Kidney (tissue), 13 donors: ENCODE measurements at regions not wholly inside any gene's neighbourhood (a gene's known extent, or its start where the extent isn't known, plus 50 kb on each side); places are given as distances from the start of the nearest gene placed in this dataset.

Experiments
- DNase-seq, 5 donors: peaks; one replicate each; pipeline ENCODE4 v3.0.0-alpha.2; 2013 to 2020
- FAIRE-seq: peaks from 2 replicates; lab custom pipeline; 2012; peaks lifted over from hg19 to GRCh38; lab: Jason Lieb, UNC
- H3K27ac ChIP-seq, 2 donors: one replicate each; pipeline ENCODE4 v1.7.0; 2013; ENCODE audit warnings: low read depth in 2 of 2, low read length in 2 of 2, inconsistent platforms in 1 of 2
- H3K27me3 ChIP-seq: one replicate; pipeline ENCODE4 v1.7.1; 2013; ENCODE audit warnings: low read length, inconsistent platforms; ENCODE audit not compliant: control insufficient read depth, insufficient read depth
- H3K36me3 ChIP-seq, 3 donors: one replicate each; pipeline versions ENCODE4 v1.7.0 to v1.7.1; 2013; ENCODE audit warnings: low read length in 3 of 3, control low read depth in 1 of 3, inconsistent platforms in 1 of 3; ENCODE audit not compliant: insufficient read depth in 3 of 3, control insufficient read depth in 2 of 3
- H3K4me1 ChIP-seq, 3 donors: one replicate each; pipeline versions ENCODE4 v1.7.0 to v1.7.1; 2013; ENCODE audit warnings: low read length in 3 of 3, inconsistent platforms in 1 of 3, low read depth in 1 of 3; ENCODE audit not compliant: control insufficient read depth in 2 of 3, insufficient read depth in 2 of 3
- H3K4me3 ChIP-seq, 3 donors: one replicate each; pipeline versions ENCODE4 v1.7.0 to v1.8.1; 2013; ENCODE audit warnings: low read length in 3 of 3, control low read depth in 1 of 3, inconsistent platforms in 1 of 3
- H3K9ac ChIP-seq, 3 donors: one replicate each; pipeline versions ENCODE4 v1.7.0 to v1.7.1; 2013; ENCODE audit warnings: low read length in 3 of 3, control low read depth in 1 of 3, inconsistent platforms in 1 of 3
- H3K9me3 ChIP-seq, 3 donors: one replicate each; pipeline versions ENCODE4 v1.7.0 to v1.7.1; 2013; ENCODE audit warnings: low read length in 3 of 3, control low read depth in 1 of 3, inconsistent platforms in 1 of 3; ENCODE audit not compliant: control insufficient read depth in 2 of 3, insufficient read depth in 1 of 3
- CTCF ChIP-seq: IDR thresholded peaks from 3 replicates; pipeline ENCODE4 v1.5.1; 2012; ENCODE audit warnings: mild to moderate bottlenecking, moderate library complexity, borderline replicate concordance; ENCODE audit not compliant: insufficient read depth; ENCODE audit errors: extremely low read depth
- intact Hi-C: fragments of 100-400 bp; cut with DNase I; formaldehyde crosslinking; loops from one replicate; pipeline ENCODE4 v1.11.1; 2022
- donor health status: control.
- donor health status: control.
- donor health status: control.
- donor health status: control.
- donor health status: control.
- donor health status: DM: yes; HTN: yes; CAD: no.
- donor health status: Normal renal cell carcinoma (clear cell type).

GRCh38 chr3:154486949-154487348, 57.0 kb upstream of the GPR149 start:
- Histone ChIP-seq H3K27me3 (no peaks in the 10 kb centered on the region), H3K4me1 (no peaks in the 10 kb centered on the region), H3K27ac (no peak overlapping the region), H3K9ac (no peak overlapping the region), H3K36me3 (no peaks in the 10 kb centered on the region), H3K9me3 (no peaks in the 10 kb centered on the region), H3K4me3 (no peak overlapping the region)
- FAIRE-seq = no peak
- no peak for TF ChIP-seq CTCF
- intact Hi-C loops = no loop called here
- no peak for DNase-seq

GRCh38 chr3:154482507-154482906, 52.5 kb upstream of the GPR149 start:
- no peak for TF ChIP-seq CTCF
- Histone ChIP-seq H3K9ac (no peak overlapping the region), H3K27me3 (no peaks in the 10 kb centered on the region), H3K27ac (no peak overlapping the region), H3K4me3 (no peak overlapping the region), H3K9me3 (no peaks in the 10 kb centered on the region), H3K36me3 (no peaks in the 10 kb centered on the region), H3K4me1 (no peaks in the 10 kb centered on the region)
- DNase-seq = no peak
- no peak for FAIRE-seq
- intact Hi-C loops = no loop called here

- Histone ChIP-seq H3K4me1 (no peaks in the 10 kb centered on the region), H3K27me3 (no peaks in the 10 kb centered on the region), H3K36me3 (no peaks in the 10 kb centered on the region), H3K27ac (no peak overlapping the region), H3K9me3 (no peaks in the 10 kb centered on the region), H3K9ac (no peak overlapping the region), H3K4me3 (no peak overlapping the region)
- FAIRE-seq (no peak), DNase-seq (no peak)
- intact Hi-C loops = no loop called here
- no peak for TF ChIP-seq CTCF
Measured at GRCh38 chr3:154480033-154480432, 50.0 kb upstream of the GPR149 start.
